GM10266 (cell line): ENCODE measurements at regions not wholly inside any gene's neighbourhood (a gene's known extent, or its start where the extent isn't known, plus 50 kb on each side); places are given as distances from the start of the nearest gene placed in this dataset.

ENCODE experiments used
- DNase-seq: peaks from one replicate; pipeline ENCODE4 v3.0.0; 2012; ENCODE audit errors: extremely low spot score
- CTCF ChIP-seq: IDR thresholded peaks from 2 replicates; pipeline ENCODE4 v1.5.1; 2012; ENCODE audit warnings: mild to moderate bottlenecking, low read depth; ENCODE audit not compliant: control insufficient read depth, insufficient read depth; ENCODE audit errors: missing control alignments

DNA sequence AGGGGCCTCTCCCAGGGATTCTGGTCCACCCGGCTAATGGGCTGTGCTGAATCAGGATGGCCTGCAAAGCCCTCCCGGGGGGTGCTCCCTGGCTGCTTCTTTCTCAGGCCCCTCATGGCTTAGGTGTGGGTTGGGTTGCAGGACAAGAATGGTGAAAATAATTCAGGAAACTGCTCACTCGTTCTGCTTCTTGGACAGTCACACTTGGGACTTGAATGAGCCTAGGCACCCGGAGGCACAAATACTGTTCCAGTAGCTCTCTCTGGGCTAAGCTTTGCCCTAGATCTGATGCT is 83.2 kb downstream of the TRIM29 start:
- no peak for TF ChIP-seq CTCF

DNA sequence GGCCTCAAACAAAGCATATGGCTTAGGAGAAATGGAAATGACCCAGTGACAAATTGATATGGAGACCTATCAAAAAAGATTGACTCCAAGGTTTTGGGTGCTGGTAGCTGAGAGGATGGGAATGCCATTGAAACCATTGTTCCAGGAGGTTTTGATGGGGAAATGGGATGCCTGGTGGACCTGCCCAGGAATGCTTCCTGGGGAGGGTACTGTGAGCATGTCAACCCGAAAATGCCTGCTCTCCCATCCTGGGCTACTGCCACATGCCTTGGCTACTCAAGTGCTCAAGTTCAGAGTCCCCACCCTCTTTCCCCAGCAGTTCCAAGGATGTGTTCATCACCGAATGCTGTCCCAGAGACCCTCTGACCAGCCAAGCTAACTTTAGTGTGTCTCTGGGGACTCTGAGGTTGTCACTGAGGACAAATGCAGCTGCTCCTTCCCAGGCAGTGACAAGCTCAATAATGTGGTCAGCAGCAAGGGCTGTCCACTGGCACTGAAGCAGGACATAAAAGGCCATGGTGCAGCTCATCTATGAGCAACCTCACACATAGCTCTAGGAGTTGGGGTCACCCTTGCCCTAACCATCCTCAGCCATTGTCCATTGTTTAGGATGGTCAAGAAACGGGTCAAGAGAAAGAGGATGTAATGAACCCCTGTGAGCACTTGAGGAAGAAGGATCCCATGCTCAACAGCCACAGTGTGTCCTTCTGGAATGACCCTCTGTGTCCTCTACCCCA is 83.7 kb downstream of the TRIM29 start:
- no peak for TF ChIP-seq CTCF
- no peak for DNase-seq

More for the DNA sequence above, 83.2 kb downstream of the TRIM29 start:
- no peak for DNase-seq

GRCh38 chr11:120052196-120052775 is 85.6 kb downstream of the TRIM29 start:
- no peak for DNase-seq
- TF ChIP-seq CTCF: no peak

GRCh38 chr11:120044011-120044675 is 93.8 kb downstream of the TRIM29 start:
- no peak for TF ChIP-seq CTCF
- no peak for DNase-seq

GRCh38 chr11:120043328-120043945 is 94.5 kb downstream of the TRIM29 start:
- TF ChIP-seq CTCF: no peak
- DNase-seq: no peak

GRCh38 chr11:120041625-120042024 is 96.3 kb downstream of the TRIM29 start:
- no peak for DNase-seq
- TF ChIP-seq CTCF: no peak
